Gastrocnemius medialis (tissue), 4 donors: ENCODE measurements at regions not wholly inside any gene's neighbourhood (a gene's known extent, or its start where the extent isn't known, plus 50 kb on each side); places are given as distances from the start of the nearest gene placed in this dataset.

Experiments used
- ATAC-seq, 2 donors: fragments of 150-250 bp; one replicate each; pipeline ENCODE4 v1.9.1; 2016
- DNase-seq, 2 donors: peaks; one replicate each; pipeline ENCODE4 v3.0.0-alpha.2; 2019
- H3K27ac ChIP-seq, 4 donors: fragments of 200-600 bp; sonication (generic); 1 replicate in 1 of 4; 2 replicates in 3 of 4; pipeline ENCODE4 v1.5.1; 2016 to 2018; ENCODE audit warnings: mild to moderate bottlenecking in 2 of 4, moderate library complexity in 1 of 4
- H3K27me3 ChIP-seq, 3 donors: fragments of 200-600 bp; sonication (generic) in 2 of 3; 1 replicate in 1 of 3; 2 replicates in 2 of 3; pipeline versions ENCODE4 v1.5.1 to v1.6.0; 2016 to 2019; ENCODE audit warnings: mild to moderate bottlenecking in 1 of 3, moderate library complexity in 1 of 3
- H3K36me3 ChIP-seq, 2 donors: fragments of 200-600 bp; sonication (generic) in 1 of 2; one replicate each; pipeline ENCODE4 v1.5.1; 2017 to 2018
- H3K4me1 ChIP-seq, 2 donors: fragments of 200-600 bp; sonication (generic) in 1 of 2; one replicate each; pipeline ENCODE4 v1.5.1; 2016 to 2017; ENCODE audit warnings: mild to moderate bottlenecking in 2 of 2
- H3K4me3 ChIP-seq, 4 donors: fragments of 200-600 bp; sonication (generic) in 3 of 4; 1 replicate in 1 of 4; 2 replicates in 3 of 4; pipeline ENCODE4 v1.5.1; 2016 to 2019; ENCODE audit warnings: mild to moderate bottlenecking in 2 of 4
- H3K9me3 ChIP-seq, 3 donors: fragments of 200-600 bp; sonication (generic) in 2 of 3; 1 replicate in 1 of 3; 2 replicates in 2 of 3; pipeline ENCODE4 v1.5.1; 2016 to 2019
- CTCF ChIP-seq, 5 experiments: fragments of 450-650 bp in 3 of 5; fragments of 200-600 bp in 2 of 5; sonication (generic) in 2 of 5; IDR thresholded peaks in 4 of 5; conservative IDR thresholded peaks in 1 of 5; 1 replicate in 4 of 5; 2 replicates in 1 of 5; pipeline ENCODE4 v1.5.1; 2016 to 2019; ENCODE audit warnings: antibody characterized with exemption in 5 of 5, mild to moderate bottlenecking in 3 of 5, moderate library complexity in 3 of 5
- POLR2A ChIP-seq, 2 donors: fragments of 450-650 bp; IDR thresholded peaks; one replicate each; pipeline ENCODE4 v1.6.1; 2017; ENCODE audit warnings: antibody characterized with exemption in 2 of 2, mild to moderate bottlenecking in 2 of 2, moderate library complexity in 2 of 2
- in situ Hi-C, 4 donors: fragments of 200-750 bp; cut with MboI; loops; one replicate each; pipeline versions ENCODE4 v1.15.0 to v1.8.0; 2017; ENCODE audit warnings: low sequenced_read_pairs in 4 of 4
- intact Hi-C: fragments of 100-400 bp; cut with DNase I; formaldehyde crosslinking; loops from one replicate; pipeline ENCODE4 v1.15.1; 2023; ENCODE audit warnings: low total_unique reads

- no peaks in the 10 kb centered on the region for H3K27me3 ChIP-seq
- no peaks in the 10 kb centered on the region for H3K9me3 ChIP-seq
- ATAC-seq (no peak), DNase-seq (no peak)
- H3K4me1 ChIP-seq = no peaks in the 10 kb centered on the region
- H3K36me3 ChIP-seq = no peaks in the 10 kb centered on the region
- TF ChIP-seq POLR2A (IDR thresholded peaks at IDR 0.05) = no peak
- TF ChIP-seq CTCF (IDR thresholded peaks at IDR 0.05 in 4 of 5, conservative IDR thresholded peaks at IDR 0.05 in 1 of 5) = no peak
- in situ Hi-C loops = no loop called here
- H3K27ac ChIP-seq = no peak overlapping the region
- intact Hi-C loops = no loop called here
- no peak overlapping the region for H3K4me3 ChIP-seq
Measured at GRCh38 chr2:117339980-117340379, 474.5 kb upstream of the DDX18 start.

- in situ Hi-C loops (no loop called here), intact Hi-C loops (no loop called here)
- Histone ChIP-seq H3K27me3 (no peaks in the 10 kb centered on the region), H3K4me3 (no peak overlapping the region), H3K36me3 (no peaks in the 10 kb centered on the region), H3K4me1 (no peaks in the 10 kb centered on the region), H3K9me3 (no peaks in the 10 kb centered on the region), H3K27ac (no peak overlapping the region)
- DNase-seq = no peak
- TF ChIP-seq CTCF (IDR thresholded peaks at IDR 0.05 in 4 of 5, conservative IDR thresholded peaks at IDR 0.05 in 1 of 5) (no peak), POLR2A (IDR thresholded peaks at IDR 0.05) (no peak)
- no peak for ATAC-seq
Measured at GRCh38 chr2:117341690-117342089, 472.8 kb upstream of the DDX18 start.

- no peak overlapping the region for H3K4me3 ChIP-seq
- H3K27ac ChIP-seq = no peak overlapping the region
- no peak for TF ChIP-seq CTCF (IDR thresholded peaks at IDR 0.05 in 4 of 5, conservative IDR thresholded peaks at IDR 0.05 in 1 of 5)
- no peak for TF ChIP-seq POLR2A (IDR thresholded peaks at IDR 0.05)
- no peaks in the 10 kb centered on the region for H3K36me3 ChIP-seq
- in situ Hi-C loops = no loop called here
- ATAC-seq (no peak), DNase-seq (no peak)
- no peaks in the 10 kb centered on the region for H3K27me3 ChIP-seq
- no peaks in the 10 kb centered on the region for H3K9me3 ChIP-seq
- intact Hi-C loops = no loop called here
- H3K4me1 ChIP-seq = no peaks in the 10 kb centered on the region
Measured at GRCh38 chr2:117342415-117342814, 472.1 kb upstream of the DDX18 start.

- H3K27ac ChIP-seq = no peak overlapping the region
- H3K4me3 ChIP-seq = no peak overlapping the region
- TF ChIP-seq CTCF (IDR thresholded peaks at IDR 0.05 in 4 of 5, conservative IDR thresholded peaks at IDR 0.05 in 1 of 5) (no peak), POLR2A (IDR thresholded peaks at IDR 0.05) (no peak)
- no peaks in the 10 kb centered on the region for H3K27me3 ChIP-seq
- H3K36me3 ChIP-seq = no peaks in the 10 kb centered on the region
- H3K4me1 ChIP-seq = no peaks in the 10 kb centered on the region
- H3K9me3 ChIP-seq = no peaks in the 10 kb centered on the region
- ATAC-seq (no peak), DNase-seq (no peak)
- intact Hi-C loops = no loop called here
- in situ Hi-C loops = no loop called here
Measured at GRCh38 chr2:117349687-117350086, 464.8 kb upstream of the DDX18 start.

- H3K9me3 ChIP-seq = no peaks in the 10 kb centered on the region
- no peak for DNase-seq
- H3K36me3 ChIP-seq = no peaks in the 10 kb centered on the region
- H3K27me3 ChIP-seq = no peaks in the 10 kb centered on the region
- in situ Hi-C loops (no loop called here), intact Hi-C loops (no loop called here)
- no peak overlapping the region for H3K4me3 ChIP-seq
- no peaks in the 10 kb centered on the region for H3K4me1 ChIP-seq
- no peak for TF ChIP-seq POLR2A (IDR thresholded peaks at IDR 0.05)
- TF ChIP-seq CTCF (IDR thresholded peaks at IDR 0.05 in 4 of 5, conservative IDR thresholded peaks at IDR 0.05 in 1 of 5) = no peak
- no peak for ATAC-seq
- H3K27ac ChIP-seq = no peak overlapping the region
Measured at GRCh38 chr2:117351396-117351795, 463.1 kb upstream of the DDX18 start.
